ENCODE measurements at regions not wholly inside any gene's neighbourhood (a gene's known extent, or its start where the extent isn't known, plus 50 kb on each side); places are given as distances from the start of the nearest gene placed in this dataset.

GRCh38 chr16:86118467-86119307, 219.7 kb downstream of the IRF8 start:
- no peak for TF ChIP-seq CTCF (conservative IDR thresholded peaks at IDR 0.05)
- TF ChIP-seq ZFX (IDR thresholded peaks at IDR 0.05) = no peak
- H3K27ac ChIP-seq = no peak overlapping the region

- H3K27ac ChIP-seq = no peak overlapping the region
- TF ChIP-seq ZFX (IDR thresholded peaks at IDR 0.05) (no peak), CTCF (conservative IDR thresholded peaks at IDR 0.05) (no peak)
Measured at GRCh38 chr16:86120201-86121192, 221.5 kb downstream of the IRF8 start.

GRCh38 chr16:86121374-86122010, 222.5 kb downstream of the IRF8 start:
- H3K27ac ChIP-seq = no peak overlapping the region
- TF ChIP-seq CTCF (conservative IDR thresholded peaks at IDR 0.05) = no peak
- no peak for TF ChIP-seq ZFX (IDR thresholded peaks at IDR 0.05)

- TF ChIP-seq CTCF (conservative IDR thresholded peaks at IDR 0.05) = no peak
- no peak for TF ChIP-seq ZFX (IDR thresholded peaks at IDR 0.05)
- no peak overlapping the region for H3K27ac ChIP-seq
Measured at GRCh38 chr16:86122681-86123342, 223.8 kb downstream of the IRF8 start.

- H3K27ac ChIP-seq = no peak overlapping the region
- no peak for TF ChIP-seq ZFX (IDR thresholded peaks at IDR 0.05)
- no peak for TF ChIP-seq CTCF (conservative IDR thresholded peaks at IDR 0.05)
Measured at GRCh38 chr16:86124321-86124720, 225.4 kb downstream of the IRF8 start.

- TF ChIP-seq CTCF (conservative IDR thresholded peaks at IDR 0.05) (no peak), ZFX (IDR thresholded peaks at IDR 0.05) (no peak)
- no peak overlapping the region for H3K27ac ChIP-seq
Measured at GRCh38 chr16:86126891-86127290, 227.9 kb downstream of the IRF8 start.

All from C4-2B (cell line).